SK-N-SH treated with all-trans-retinoic acid at 6 μM for 48 hours (cell line): ENCODE measurements at regions not wholly inside any gene's neighbourhood (a gene's known extent, or its start where the extent isn't known, plus 50 kb on each side); places are given as distances from the start of the nearest gene placed in this dataset.

Experiments used
- ATAC-seq: fragments of 200-7000 bp; cut with Tn5 transposase; 3 replicates; pipeline ENCODE4 v1.9.1; 2020; ENCODE audit warnings: mild to moderate bottlenecking, moderate library complexity
- BACH2 ChIP-seq: fragments of 250-450 bp; sonication (Bioruptor Pico); IDR thresholded peaks from 2 replicates; pipeline ENCODE4 v1.9.0; 2021; ENCODE audit warnings: mild to moderate bottlenecking, borderline replicate concordance
- CSDC2 ChIP-seq: fragments of 250-450 bp; sonication (Bioruptor Pico); IDR thresholded peaks from 2 replicates; pipeline ENCODE4 v1.5.0; 2020; ENCODE audit warnings: mild to moderate bottlenecking, moderate library complexity
- ESRRG ChIP-seq: fragments of 250-450 bp; sonication (Bioruptor Pico); IDR thresholded peaks from 2 replicates; pipeline ENCODE4 v1.6.1; 2021; ENCODE audit warnings: mild to moderate bottlenecking
- GLIS3 ChIP-seq: fragments of 250-450 bp; sonication (Bioruptor Pico); IDR thresholded peaks from 2 replicates; pipeline ENCODE4 v1.5.0; 2020; ENCODE audit warnings: mild to moderate bottlenecking, moderate library complexity
- ISL1 ChIP-seq: fragments of 250-450 bp; sonication (Bioruptor Pico); IDR thresholded peaks from 2 replicates; pipeline ENCODE4 v2.1.2; 2022; ENCODE audit warnings: mild to moderate bottlenecking, moderate library complexity
- OSR1 ChIP-seq: fragments of 250-450 bp; sonication (Bioruptor Pico); IDR thresholded peaks from 2 replicates; pipeline ENCODE4 v1.8.0; 2022; ENCODE audit warnings: moderate library complexity, mild to moderate bottlenecking, inconsistent platforms
- PPARA ChIP-seq: fragments of 250-450 bp; sonication (Bioruptor Pico); IDR thresholded peaks from 2 replicates; pipeline ENCODE4 v1.5.0; 2020; ENCODE audit warnings: mild to moderate bottlenecking, borderline replicate concordance
- RARB ChIP-seq: fragments of 250-450 bp; sonication (Bioruptor Pico); IDR thresholded peaks from 2 replicates; pipeline ENCODE4 v1.8.0; 2021; ENCODE audit warnings: mild to moderate bottlenecking, moderate library complexity
- SNAI2 ChIP-seq: fragments of 250-450 bp; sonication (Bioruptor Pico); IDR thresholded peaks from 2 replicates; pipeline ENCODE4 v1.5.0; 2020; ENCODE audit warnings: mild to moderate bottlenecking, moderate library complexity
- TCF4 ChIP-seq: fragments of 250-450 bp; sonication (Bioruptor Pico); IDR thresholded peaks from 2 replicates; pipeline ENCODE4 v1.8.0; 2021; ENCODE audit warnings: mild to moderate bottlenecking, moderate library complexity, borderline replicate concordance
- TOX ChIP-seq: fragments of 250-450 bp; sonication (Bioruptor Pico); IDR thresholded peaks from 2 replicates; pipeline ENCODE4 v1.8.0; 2021; ENCODE audit warnings: mild to moderate bottlenecking, moderate library complexity, borderline replicate concordance
- ZC3H10 ChIP-seq: fragments of 250-450 bp; sonication (Bioruptor Pico); IDR thresholded peaks from 2 replicates; pipeline ENCODE4 v1.5.1; 2021; ENCODE audit warnings: mild to moderate bottlenecking, moderate library complexity
- ZFP3 ChIP-seq: fragments of 250-450 bp; sonication (Bioruptor Pico); IDR thresholded peaks from 2 replicates; pipeline ENCODE4 v1.5.0; 2020; ENCODE audit warnings: mild to moderate bottlenecking, moderate library complexity
- ZFP30 ChIP-seq: fragments of 450-650 bp; formaldehyde crosslinking; IDR thresholded peaks from 2 replicates; pipeline ENCODE4 v1.5.0; 2022; ENCODE audit warnings: mild to moderate bottlenecking, moderate library complexity
- ZNF565 ChIP-seq: fragments of 450-650 bp; formaldehyde crosslinking; conservative IDR thresholded peaks from 2 replicates; pipeline ENCODE4 v1.5.0; 2020; ENCODE audit warnings: low read depth, mild to moderate bottlenecking, moderate library complexity
- ZNF8 ChIP-seq: fragments of 450-650 bp; formaldehyde crosslinking; IDR thresholded peaks from 2 replicates; pipeline ENCODE4 v1.5.0; 2020; ENCODE audit warnings: mild to moderate bottlenecking, moderate library complexity
- TF ChIP-seq, protein P1 (sequence below): fragments of 250-450 bp; sonication (Bioruptor Pico); IDR thresholded peaks from 2 replicates; pipeline ENCODE4 v1.8.0; 2021; ENCODE audit warnings: low read depth, mild to moderate bottlenecking, moderate library complexity, borderline replicate concordance
- TF ChIP-seq, protein P2 (sequence below): fragments of 250-450 bp; sonication (Bioruptor Pico); IDR thresholded peaks from 2 replicates; pipeline ENCODE4 v1.5.1; 2021; ENCODE audit warnings: mild to moderate bottlenecking, moderate library complexity
- TF ChIP-seq, protein P3 (sequence below): fragments of 250-450 bp; sonication (Bioruptor Pico); IDR thresholded peaks from 2 replicates; pipeline ENCODE4 v1.5.0; 2020; ENCODE audit warnings: mild to moderate bottlenecking, moderate library complexity
- TF ChIP-seq, protein P4 (sequence below): fragments of 250-450 bp; sonication (Bioruptor Pico); IDR thresholded peaks from 2 replicates; pipeline ENCODE4 v1.5.1; 2020; ENCODE audit warnings: low read depth, mild to moderate bottlenecking, moderate library complexity
- TF ChIP-seq, protein P5 (sequence below): fragments of 250-450 bp; sonication (Bioruptor Pico); IDR thresholded peaks from 2 replicates; pipeline ENCODE4 v1.8.0; 2020; ENCODE audit warnings: mild to moderate bottlenecking, moderate library complexity, borderline replicate concordance

DNA sequence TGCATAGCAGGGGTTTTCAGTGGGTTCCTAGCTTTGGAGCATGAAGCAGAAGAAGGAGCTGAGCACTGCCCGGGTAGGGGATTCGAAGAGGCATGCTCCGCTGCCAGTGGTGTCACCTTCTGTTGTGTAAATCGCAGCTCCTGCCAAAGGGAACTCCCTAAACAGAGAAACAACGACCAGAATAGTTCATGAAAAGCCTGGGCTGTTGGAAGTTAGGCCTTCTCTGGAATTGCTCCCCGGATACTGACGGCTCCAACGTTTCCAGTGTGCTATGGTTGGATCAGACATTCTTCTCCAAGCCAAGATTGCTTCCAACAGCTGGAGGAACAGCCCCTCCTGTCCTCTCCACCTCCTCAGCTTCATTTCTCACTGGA lies 546.0 kb upstream of the FZD8 start:
- TF ChIP-seq, protein P1, sequence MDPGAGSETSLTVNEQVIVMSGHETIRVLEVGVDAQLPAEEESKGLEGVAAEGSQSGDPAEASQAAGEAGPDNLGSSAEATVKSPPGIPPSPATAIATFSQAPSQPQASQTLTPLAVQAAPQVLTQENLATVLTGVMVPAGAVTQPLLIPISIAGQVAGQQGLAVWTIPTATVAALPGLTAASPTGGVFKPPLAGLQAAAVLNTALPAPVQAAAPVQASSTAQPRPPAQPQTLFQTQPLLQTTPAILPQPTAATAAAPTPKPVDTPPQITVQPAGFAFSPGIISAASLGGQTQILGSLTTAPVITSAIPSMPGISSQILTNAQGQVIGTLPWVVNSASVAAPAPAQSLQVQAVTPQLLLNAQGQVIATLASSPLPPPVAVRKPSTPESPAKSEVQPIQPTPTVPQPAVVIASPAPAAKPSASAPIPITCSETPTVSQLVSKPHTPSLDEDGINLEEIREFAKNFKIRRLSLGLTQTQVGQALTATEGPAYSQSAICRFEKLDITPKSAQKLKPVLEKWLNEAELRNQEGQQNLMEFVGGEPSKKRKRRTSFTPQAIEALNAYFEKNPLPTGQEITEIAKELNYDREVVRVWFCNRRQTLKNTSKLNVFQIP (CRISPR knock-in tag), result no peak
- no peak for TF ChIP-seq ZC3H10 (CRISPR knock-in tag)
- TF ChIP-seq, protein P2, sequence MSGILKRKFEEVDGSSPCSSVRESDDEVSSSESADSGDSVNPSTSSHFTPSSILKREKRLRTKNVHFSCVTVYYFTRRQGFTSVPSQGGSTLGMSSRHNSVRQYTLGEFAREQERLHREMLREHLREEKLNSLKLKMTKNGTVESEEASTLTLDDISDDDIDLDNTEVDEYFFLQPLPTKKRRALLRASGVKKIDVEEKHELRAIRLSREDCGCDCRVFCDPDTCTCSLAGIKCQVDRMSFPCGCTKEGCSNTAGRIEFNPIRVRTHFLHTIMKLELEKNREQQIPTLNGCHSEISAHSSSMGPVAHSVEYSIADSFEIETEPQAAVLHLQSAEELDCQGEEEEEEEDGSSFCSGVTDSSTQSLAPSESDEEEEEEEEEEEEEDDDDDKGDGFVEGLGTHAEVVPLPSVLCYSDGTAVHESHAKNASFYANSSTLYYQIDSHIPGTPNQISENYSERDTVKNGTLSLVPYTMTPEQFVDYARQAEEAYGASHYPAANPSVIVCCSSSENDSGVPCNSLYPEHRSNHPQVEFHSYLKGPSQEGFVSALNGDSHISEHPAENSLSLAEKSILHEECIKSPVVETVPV (CRISPR knock-in tag), result no peak
- TF ChIP-seq ZFP3 (CRISPR knock-in tag), result no peak
- no peak for TF ChIP-seq TOX
- no peak for TF ChIP-seq ZNF8 (CRISPR knock-in tag)
- no peak for TF ChIP-seq ZNF565 (CRISPR knock-in tag)
- no peak for TF ChIP-seq RARB (CRISPR knock-in tag)
- no peak for TF ChIP-seq OSR1 (CRISPR knock-in tag)
- TF ChIP-seq BACH2 (CRISPR knock-in tag), result no peak
- no peak for TF ChIP-seq GLIS3 (CRISPR knock-in tag)
- TF ChIP-seq, protein P3, sequence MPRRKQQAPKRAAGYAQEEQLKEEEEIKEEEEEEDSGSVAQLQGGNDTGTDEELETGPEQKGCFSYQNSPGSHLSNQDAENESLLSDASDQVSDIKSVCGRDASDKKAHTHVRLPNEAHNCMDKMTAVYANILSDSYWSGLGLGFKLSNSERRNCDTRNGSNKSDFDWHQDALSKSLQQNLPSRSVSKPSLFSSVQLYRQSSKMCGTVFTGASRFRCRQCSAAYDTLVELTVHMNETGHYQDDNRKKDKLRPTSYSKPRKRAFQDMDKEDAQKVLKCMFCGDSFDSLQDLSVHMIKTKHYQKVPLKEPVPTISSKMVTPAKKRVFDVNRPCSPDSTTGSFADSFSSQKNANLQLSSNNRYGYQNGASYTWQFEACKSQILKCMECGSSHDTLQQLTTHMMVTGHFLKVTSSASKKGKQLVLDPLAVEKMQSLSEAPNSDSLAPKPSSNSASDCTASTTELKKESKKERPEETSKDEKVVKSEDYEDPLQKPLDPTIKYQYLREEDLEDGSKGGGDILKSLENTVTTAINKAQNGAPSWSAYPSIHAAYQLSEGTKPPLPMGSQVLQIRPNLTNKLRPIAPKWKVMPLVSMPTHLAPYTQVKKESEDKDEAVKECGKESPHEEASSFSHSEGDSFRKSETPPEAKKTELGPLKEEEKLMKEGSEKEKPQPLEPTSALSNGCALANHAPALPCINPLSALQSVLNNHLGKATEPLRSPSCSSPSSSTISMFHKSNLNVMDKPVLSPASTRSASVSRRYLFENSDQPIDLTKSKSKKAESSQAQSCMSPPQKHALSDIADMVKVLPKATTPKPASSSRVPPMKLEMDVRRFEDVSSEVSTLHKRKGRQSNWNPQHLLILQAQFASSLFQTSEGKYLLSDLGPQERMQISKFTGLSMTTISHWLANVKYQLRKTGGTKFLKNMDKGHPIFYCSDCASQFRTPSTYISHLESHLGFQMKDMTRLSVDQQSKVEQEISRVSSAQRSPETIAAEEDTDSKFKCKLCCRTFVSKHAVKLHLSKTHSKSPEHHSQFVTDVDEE (CRISPR knock-in tag), result no peak
- ATAC-seq, result no peak

DNA sequence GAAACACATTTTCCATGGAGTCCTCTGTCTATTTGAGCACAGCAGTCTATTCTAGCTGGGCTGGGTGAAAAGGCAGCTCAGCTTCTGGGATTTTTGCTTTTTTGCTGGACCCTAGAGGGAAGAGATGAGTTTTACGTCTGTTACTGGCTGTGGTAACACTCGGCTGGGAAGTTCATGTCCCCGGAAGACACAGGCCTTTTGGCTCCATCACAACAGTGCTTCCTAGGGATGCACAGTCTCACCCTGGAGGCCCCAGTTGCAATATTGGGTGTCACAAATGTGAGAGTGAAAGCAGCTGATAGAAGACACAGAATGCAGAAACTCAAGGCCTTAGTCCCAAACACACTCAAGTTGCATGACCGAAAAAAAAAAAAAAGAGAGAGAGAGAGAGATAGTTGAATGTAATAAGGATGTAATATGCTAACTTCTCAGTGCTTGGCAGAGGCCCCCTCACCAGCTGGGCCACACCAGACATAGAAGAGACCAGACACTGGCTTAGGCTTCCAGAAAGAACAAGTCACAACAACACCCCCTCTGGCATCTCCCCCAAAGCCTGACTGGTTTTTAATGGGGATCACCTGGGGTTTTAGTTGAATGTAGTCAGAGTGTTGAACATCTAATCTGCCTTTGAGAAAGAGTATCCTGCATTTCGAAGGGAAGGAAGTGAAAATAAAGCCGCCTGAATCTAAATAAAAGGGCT lies 545.4 kb upstream of the FZD8 start:
- no peak for ATAC-seq

More for the DNA sequence above, 545.4 kb upstream of the FZD8 start:
- TF ChIP-seq ZFP3 (CRISPR knock-in tag) (no peak), OSR1 (CRISPR knock-in tag) (no peak), BACH2 (CRISPR knock-in tag) (no peak), SNAI2 (CRISPR knock-in tag) (no peak), RARB (CRISPR knock-in tag) (no peak), ISL1 (no peak), ZFP30 (no peak), GLIS3 (CRISPR knock-in tag) (no peak), TOX (no peak), CSDC2 (CRISPR knock-in tag) (no peak), TCF4 (CRISPR knock-in tag) (no peak), ZC3H10 (CRISPR knock-in tag) (no peak), ZNF8 (CRISPR knock-in tag) (no peak), PPARA (no peak), ESRRG (CRISPR knock-in tag) (no peak)
- TF ChIP-seq, protein P3 (CRISPR knock-in tag), result no peak
- TF ChIP-seq, protein P2 (CRISPR knock-in tag), result no peak
- TF ChIP-seq, protein P4, sequence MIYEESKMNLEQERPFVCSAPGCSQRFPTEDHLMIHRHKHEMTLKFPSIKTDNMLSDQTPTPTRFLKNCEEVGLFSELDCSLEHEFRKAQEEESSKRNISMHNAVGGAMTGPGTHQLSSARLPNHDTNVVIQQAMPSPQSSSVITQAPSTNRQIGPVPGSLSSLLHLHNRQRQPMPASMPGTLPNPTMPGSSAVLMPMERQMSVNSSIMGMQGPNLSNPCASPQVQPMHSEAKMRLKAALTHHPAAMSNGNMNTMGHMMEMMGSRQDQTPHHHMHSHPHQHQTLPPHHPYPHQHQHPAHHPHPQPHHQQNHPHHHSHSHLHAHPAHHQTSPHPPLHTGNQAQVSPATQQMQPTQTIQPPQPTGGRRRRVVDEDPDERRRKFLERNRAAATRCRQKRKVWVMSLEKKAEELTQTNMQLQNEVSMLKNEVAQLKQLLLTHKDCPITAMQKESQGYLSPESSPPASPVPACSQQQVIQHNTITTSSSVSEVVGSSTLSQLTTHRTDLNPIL, result no peak
- TF ChIP-seq, protein P5, sequence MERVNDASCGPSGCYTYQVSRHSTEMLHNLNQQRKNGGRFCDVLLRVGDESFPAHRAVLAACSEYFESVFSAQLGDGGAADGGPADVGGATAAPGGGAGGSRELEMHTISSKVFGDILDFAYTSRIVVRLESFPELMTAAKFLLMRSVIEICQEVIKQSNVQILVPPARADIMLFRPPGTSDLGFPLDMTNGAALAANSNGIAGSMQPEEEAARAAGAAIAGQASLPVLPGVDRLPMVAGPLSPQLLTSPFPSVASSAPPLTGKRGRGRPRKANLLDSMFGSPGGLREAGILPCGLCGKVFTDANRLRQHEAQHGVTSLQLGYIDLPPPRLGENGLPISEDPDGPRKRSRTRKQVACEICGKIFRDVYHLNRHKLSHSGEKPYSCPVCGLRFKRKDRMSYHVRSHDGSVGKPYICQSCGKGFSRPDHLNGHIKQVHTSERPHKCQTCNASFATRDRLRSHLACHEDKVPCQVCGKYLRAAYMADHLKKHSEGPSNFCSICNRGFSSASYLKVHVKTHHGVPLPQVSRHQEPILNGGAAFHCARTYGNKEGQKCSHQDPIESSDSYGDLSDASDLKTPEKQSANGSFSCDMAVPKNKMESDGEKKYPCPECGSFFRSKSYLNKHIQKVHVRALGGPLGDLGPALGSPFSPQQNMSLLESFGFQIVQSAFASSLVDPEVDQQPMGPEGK (CRISPR knock-in tag), result no peak
